Panc1 (cell line): ENCODE measurements at regions not wholly inside any gene's neighbourhood (a gene's known extent, or its start where the extent isn't known, plus 50 kb on each side); places are given as distances from the start of the nearest gene placed in this dataset.

Source experiments
- ATAC-seq: fragments of 200-7000 bp; cut with Tn5 transposase; 2 replicates; pipeline ENCODE4 v1.9.1; 2020; ENCODE audit warnings: mild to moderate bottlenecking, moderate library complexity
- BruUV-seq: library from RNA; stranded (reverse); fragments of 400-500 nt; replicated peaks from 2 replicates; lab custom pipeline; 2021; lab: Mats Ljungman, UMichigan
- CTCF ChIA-PET: fragments of 300-600 bp; sonication (Branson Sonifier 250); formaldehyde crosslinking; loops from one replicate; lab custom pipeline; 2022; ENCODE audit warnings: antibody characterized with exemption; lab: Charles Lee
- POLR2A ChIA-PET: fragments of 300-600 bp; sonication (Branson Sonifier 250); formaldehyde crosslinking; loops from one replicate; lab custom pipeline; 2022; ENCODE audit warnings: antibody characterized with exemption; lab: Charles Lee
- DNase-seq: peaks from one replicate; pipeline ENCODE4 v3.0.0-alpha.2; 2010; ENCODE audit warnings: low read depth, low spot score
- H3K27ac ChIP-seq: 2 replicates; pipeline ENCODE4 v1.5.1; 2011; ENCODE audit warnings: mild to moderate bottlenecking, low read length, inconsistent platforms
- H3K27me3 ChIP-seq: fragments of 200-500 bp; sonication (Bioruptor generic); 2 replicates; pipeline ENCODE4 v1.6.0; 2014; ENCODE audit warnings: low read length, inconsistent platforms; ENCODE audit not compliant: control insufficient read depth, insufficient read depth
- H3K36me3 ChIP-seq: fragments of 200-500 bp; sonication (Bioruptor generic); 2 replicates; pipeline ENCODE4 v1.5.1; 2014; ENCODE audit warnings: inconsistent platforms, mild to moderate bottlenecking, low read length, moderate library complexity; ENCODE audit not compliant: control insufficient read depth, insufficient read depth
- H3K4me1 ChIP-seq: 2 replicates; pipeline ENCODE4 v1.5.1; 2011; ENCODE audit warnings: inconsistent platforms, mild to moderate bottlenecking, low read length, moderate library complexity; ENCODE audit not compliant: control insufficient read depth, insufficient read depth
- H3K4me3 ChIP-seq, 2 experiments: 2 replicates each; pipeline ENCODE4 v1.5.1; 2011 to 2012; ENCODE audit warnings: low read depth in 2 of 2, low read length in 2 of 2, mild to moderate bottlenecking in 2 of 2, inconsistent platforms in 1 of 2, moderate library complexity in 1 of 2
- H3K9me3 ChIP-seq: fragments of 200-500 bp; sonication (Bioruptor generic); 2 replicates; pipeline ENCODE4 v1.5.1; 2014; ENCODE audit warnings: low read depth, mild to moderate bottlenecking, inconsistent platforms, low read length, moderate library complexity; ENCODE audit not compliant: control insufficient read depth, insufficient read depth
- POLR2AphosphoS5 ChIP-seq: IDR thresholded peaks from 2 replicates; pipeline ENCODE4 v1.6.1; 2012; ENCODE audit warnings: mild to moderate bottlenecking, low read depth, low read length, moderate library complexity
- SIN3A ChIP-seq: IDR thresholded peaks from 2 replicates; pipeline ENCODE4 v1.6.1; 2012; ENCODE audit warnings: low read depth, mild to moderate bottlenecking, low read length, moderate library complexity, borderline replicate concordance; ENCODE audit not compliant: insufficient read depth
- TCF7L2 ChIP-seq: IDR thresholded peaks from 2 replicates; pipeline ENCODE4 v1.6.1; 2011; ENCODE audit warnings: mild to moderate bottlenecking, low read depth, low read length, inconsistent platforms
- in situ Hi-C: cut with HindIII; loops from 2 replicates; pipeline ENCODE4 v1.10.0; 2016; ENCODE audit warnings: low sequenced_read_pairs, low pct_unique_long_range_greater_than_20kb
- intact Hi-C: fragments of 100-400 bp; cut with micrococcal nuclease; formaldehyde crosslinking; loops from one replicate; pipeline ENCODE4 v1.10.0; 2022; ENCODE audit not compliant: unreplicated experiment
- TF ChIP-seq, protein P1 (sequence below), 2 experiments: IDR thresholded peaks; 2 replicates each; pipeline ENCODE4 v1.6.1; 2011 to 2012; ENCODE audit warnings: low read depth in 2 of 2, control low read depth in 1 of 2, low read length in 1 of 2, mild to moderate bottlenecking in 1 of 2, moderate library complexity in 1 of 2; ENCODE audit not compliant: insufficient read depth in 1 of 2
- TF ChIP-seq, protein P2 (sequence below): fragments of 450-650 bp; IDR thresholded peaks from 2 replicates; pipeline ENCODE4 v1.5.1; 2017; ENCODE audit warnings: mild to moderate bottlenecking

- TF ChIP-seq, protein P1, sequence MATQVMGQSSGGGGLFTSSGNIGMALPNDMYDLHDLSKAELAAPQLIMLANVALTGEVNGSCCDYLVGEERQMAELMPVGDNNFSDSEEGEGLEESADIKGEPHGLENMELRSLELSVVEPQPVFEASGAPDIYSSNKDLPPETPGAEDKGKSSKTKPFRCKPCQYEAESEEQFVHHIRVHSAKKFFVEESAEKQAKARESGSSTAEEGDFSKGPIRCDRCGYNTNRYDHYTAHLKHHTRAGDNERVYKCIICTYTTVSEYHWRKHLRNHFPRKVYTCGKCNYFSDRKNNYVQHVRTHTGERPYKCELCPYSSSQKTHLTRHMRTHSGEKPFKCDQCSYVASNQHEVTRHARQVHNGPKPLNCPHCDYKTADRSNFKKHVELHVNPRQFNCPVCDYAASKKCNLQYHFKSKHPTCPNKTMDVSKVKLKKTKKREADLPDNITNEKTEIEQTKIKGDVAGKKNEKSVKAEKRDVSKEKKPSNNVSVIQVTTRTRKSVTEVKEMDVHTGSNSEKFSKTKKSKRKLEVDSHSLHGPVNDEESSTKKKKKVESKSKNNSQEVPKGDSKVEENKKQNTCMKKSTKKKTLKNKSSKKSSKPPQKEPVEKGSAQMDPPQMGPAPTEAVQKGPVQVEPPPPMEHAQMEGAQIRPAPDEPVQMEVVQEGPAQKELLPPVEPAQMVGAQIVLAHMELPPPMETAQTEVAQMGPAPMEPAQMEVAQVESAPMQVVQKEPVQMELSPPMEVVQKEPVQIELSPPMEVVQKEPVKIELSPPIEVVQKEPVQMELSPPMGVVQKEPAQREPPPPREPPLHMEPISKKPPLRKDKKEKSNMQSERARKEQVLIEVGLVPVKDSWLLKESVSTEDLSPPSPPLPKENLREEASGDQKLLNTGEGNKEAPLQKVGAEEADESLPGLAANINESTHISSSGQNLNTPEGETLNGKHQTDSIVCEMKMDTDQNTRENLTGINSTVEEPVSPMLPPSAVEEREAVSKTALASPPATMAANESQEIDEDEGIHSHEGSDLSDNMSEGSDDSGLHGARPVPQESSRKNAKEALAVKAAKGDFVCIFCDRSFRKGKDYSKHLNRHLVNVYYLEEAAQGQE (IDR thresholded peaks at IDR 0.05; ENCODE audit: insufficient read depth in 1 of 2, low read depth in 2 of 2, low read length in 1 of 2), result no peak
- TF ChIP-seq SIN3A (no peak), TCF7L2 (no peak)
- TF ChIP-seq, protein P2, sequence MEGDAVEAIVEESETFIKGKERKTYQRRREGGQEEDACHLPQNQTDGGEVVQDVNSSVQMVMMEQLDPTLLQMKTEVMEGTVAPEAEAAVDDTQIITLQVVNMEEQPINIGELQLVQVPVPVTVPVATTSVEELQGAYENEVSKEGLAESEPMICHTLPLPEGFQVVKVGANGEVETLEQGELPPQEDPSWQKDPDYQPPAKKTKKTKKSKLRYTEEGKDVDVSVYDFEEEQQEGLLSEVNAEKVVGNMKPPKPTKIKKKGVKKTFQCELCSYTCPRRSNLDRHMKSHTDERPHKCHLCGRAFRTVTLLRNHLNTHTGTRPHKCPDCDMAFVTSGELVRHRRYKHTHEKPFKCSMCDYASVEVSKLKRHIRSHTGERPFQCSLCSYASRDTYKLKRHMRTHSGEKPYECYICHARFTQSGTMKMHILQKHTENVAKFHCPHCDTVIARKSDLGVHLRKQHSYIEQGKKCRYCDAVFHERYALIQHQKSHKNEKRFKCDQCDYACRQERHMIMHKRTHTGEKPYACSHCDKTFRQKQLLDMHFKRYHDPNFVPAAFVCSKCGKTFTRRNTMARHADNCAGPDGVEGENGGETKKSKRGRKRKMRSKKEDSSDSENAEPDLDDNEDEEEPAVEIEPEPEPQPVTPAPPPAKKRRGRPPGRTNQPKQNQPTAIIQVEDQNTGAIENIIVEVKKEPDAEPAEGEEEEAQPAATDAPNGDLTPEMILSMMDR, result no peak
- Histone ChIP-seq H3K27me3 (no peaks in the 10 kb centered on the region), H3K36me3 (no peaks in the 10 kb centered on the region), H3K9me3 (no peaks in the 10 kb centered on the region), H3K4me3 (no peak overlapping the region), H3K27ac (no peak overlapping the region), H3K4me1 (no peaks in the 10 kb centered on the region)
- DNase-seq (no peak), ATAC-seq (no peak)
- POLR2A ChIA-PET, result no interaction called here
- CTCF ChIA-PET, result interaction anchor here (0.7 to 1.4 kb wide), 2 partner anchors 13 to 520 kb away, joined by 3 read pairs; no protein-coding TSS in a partner anchor
- no TSS peak for BruUV-seq
- in situ Hi-C loops, result no loop called here
- intact Hi-C loops, result no loop called here
Measured at GRCh38 chr2:120508567-120509041, 162.7 kb downstream of the INHBB start.

- Histone ChIP-seq H3K4me1 (no peaks in the 10 kb centered on the region), H3K27ac (no peak overlapping the region), H3K4me3 (no peak overlapping the region), H3K36me3 (no peaks in the 10 kb centered on the region), H3K27me3 (no peaks in the 10 kb centered on the region), H3K9me3 (no peaks in the 10 kb centered on the region)
- in situ Hi-C loops, result no loop called here
- ChIA-PET CTCF (interaction anchor here (0.7 to 1.4 kb wide), 2 partner anchors 12 to 519 kb away, joined by 3 read pairs; no protein-coding TSS in a partner anchor), POLR2A (no interaction called here)
- ATAC-seq (no peak), DNase-seq (no peak)
- intact Hi-C loops, result no loop called here
- BruUV-seq, result no TSS peak
- TF ChIP-seq, protein P1 (IDR thresholded peaks at IDR 0.05; ENCODE audit: insufficient read depth in 1 of 2, low read depth in 2 of 2, low read length in 1 of 2), result no peak
- no peak for TF ChIP-seq POLR2AphosphoS5
- no peak for TF ChIP-seq SIN3A
- TF ChIP-seq, protein P2, result no peak
- no peak for TF ChIP-seq TCF7L2
Measured at GRCh38 chr2:120509213-120509815, 163.4 kb downstream of the INHBB start.
